Neural cell (in vitro differentiated cells): ENCODE measurements at regions not wholly inside any gene's neighbourhood (a gene's known extent, or its start where the extent isn't known, plus 50 kb on each side); places are given as distances from the start of the nearest gene placed in this dataset.

Experiments used
- H2AFZ ChIP-seq: fragments of 200-600, 300-800 bp; sonication (generic), shearing (Covaris generic); 2 replicates; pipeline ENCODE4 v1.6.0; 2014; ENCODE audit warnings: low read depth, mild to moderate bottlenecking, antibody characterized with exemption, low read length, moderate library complexity
- H3F3A ChIP-seq: fragments of 200-600 bp; shearing (Covaris generic); 2 replicates; pipeline ENCODE4 v1.6.1; 2016; ENCODE audit warnings: mild to moderate bottlenecking, moderate library complexity, mixed read lengths, antibody characterized with exemption, low read length; ENCODE audit not compliant: insufficient read depth, poor library complexity, severe bottlenecking
- H3K27ac ChIP-seq: fragments of 200-600, 300-800 bp; sonication (generic), shearing (Covaris generic); 2 replicates; pipeline ENCODE4 v1.5.1; 2014; ENCODE audit warnings: mild to moderate bottlenecking, low read length, moderate library complexity
- H3K27me3 ChIP-seq: fragments of 300-800, 200-600 bp; sonication (generic), shearing (Covaris generic); 2 replicates; pipeline ENCODE4 v1.6.0; 2014; ENCODE audit warnings: mild to moderate bottlenecking, low read depth, low read length, moderate library complexity; ENCODE audit not compliant: insufficient read depth
- H3K36me3 ChIP-seq: fragments of 300-800, 200-600 bp; sonication (generic), shearing (Covaris generic); 2 replicates; pipeline ENCODE4 v1.5.1; 2014; ENCODE audit warnings: mild to moderate bottlenecking, antibody characterized with exemption, low read length, moderate library complexity; ENCODE audit not compliant: insufficient read depth
- H3K4me2 ChIP-seq: fragments of 300-800, 200-600 bp; sonication (generic), shearing (Covaris generic); 2 replicates; pipeline ENCODE4 v1.6.0; 2014; ENCODE audit warnings: mild to moderate bottlenecking, low read length
- H3K4me3 ChIP-seq: fragments of 300-800, 200-600 bp; sonication (generic), shearing (Covaris generic); 2 replicates; pipeline ENCODE4 v1.5.1; 2014; ENCODE audit warnings: mild to moderate bottlenecking, low read length, moderate library complexity
- H3K79me2 ChIP-seq: fragments of 200-600 bp; shearing (Covaris generic); replicated peaks from 2 replicates; pipeline ENCODE4 v1.6.0; 2014; ENCODE audit warnings: mild to moderate bottlenecking, low read length, moderate library complexity; ENCODE audit not compliant: insufficient read depth
- H3K9ac ChIP-seq: fragments of 300-800, 200-600 bp; sonication (generic), shearing (Covaris generic); 2 replicates; pipeline ENCODE4 v1.6.1; 2016; ENCODE audit warnings: mild to moderate bottlenecking, low read length, mixed read lengths
- H3K9me2 ChIP-seq: fragments of 200-600 bp; shearing (Covaris generic); 2 replicates; pipeline ENCODE4 v1.6.1; 2016; ENCODE audit warnings: mild to moderate bottlenecking, low read length, mixed read lengths; ENCODE audit not compliant: insufficient read depth
- H3K9me3 ChIP-seq: fragments of 200-600, 300-800 bp; sonication (generic), shearing (Covaris generic); 2 replicates; pipeline ENCODE4 v1.6.1; 2016; ENCODE audit warnings: mild to moderate bottlenecking, mixed run types, low read length, moderate library complexity, mixed read lengths
- H4K20me1 ChIP-seq: fragments of 200-600 bp; shearing (Covaris generic); 2 replicates; pipeline ENCODE4 v1.6.1; 2016; ENCODE audit warnings: mild to moderate bottlenecking, mixed run types; ENCODE audit not compliant: insufficient read depth
- CTCF ChIP-seq: fragments of 450-650 bp; IDR thresholded peaks from 2 replicates; pipeline ENCODE4 v1.5.1; 2014; ENCODE audit warnings: antibody characterized with exemption, mild to moderate bottlenecking, moderate library complexity; ENCODE audit not compliant: poor library complexity, severe bottlenecking
- EP300 ChIP-seq: fragments of 450-650 bp; conservative IDR thresholded peaks from 2 replicates; pipeline ENCODE4 v1.6.1; 2014; ENCODE audit warnings: antibody characterized with exemption, mild to moderate bottlenecking, moderate library complexity; ENCODE audit not compliant: poor library complexity, severe bottlenecking
- EZH2 ChIP-seq: fragments of 200-600, 300-800 bp; shearing (Covaris generic), sonication (generic); IDR thresholded peaks from 2 replicates; pipeline ENCODE4 v1.6.1; 2014; ENCODE audit warnings: antibody characterized with exemption, low read length, borderline replicate concordance, mild to moderate bottlenecking; ENCODE audit not compliant: insufficient read depth, poor library complexity, severe bottlenecking
- MXI1 ChIP-seq: fragments of 450-650 bp; conservative IDR thresholded peaks from 2 replicates; pipeline ENCODE4 v1.6.1; 2014; ENCODE audit warnings: antibody characterized with exemption, mild to moderate bottlenecking; ENCODE audit not compliant: poor library complexity, severe bottlenecking
- POLR2AphosphoS5 ChIP-seq: IDR thresholded peaks from 2 replicates; pipeline ENCODE4 v1.6.1; 2012
- RAD21 ChIP-seq: fragments of 450-650 bp; conservative IDR thresholded peaks from 2 replicates; pipeline ENCODE4 v1.6.1; 2014; ENCODE audit warnings: antibody characterized with exemption, mild to moderate bottlenecking, moderate library complexity
- REST ChIP-seq: IDR thresholded peaks from 2 replicates; pipeline ENCODE4 v1.6.1; 2012; ENCODE audit warnings: borderline replicate concordance
- SMC3 ChIP-seq: fragments of 450-650 bp; conservative IDR thresholded peaks from 2 replicates; pipeline ENCODE4 v1.6.1; 2014; ENCODE audit warnings: antibody characterized with exemption, mild to moderate bottlenecking, moderate library complexity; ENCODE audit not compliant: poor library complexity
- TAF1 ChIP-seq: IDR thresholded peaks from 2 replicates; pipeline ENCODE4 v1.6.1; 2012; ENCODE audit warnings: low read depth

- Histone ChIP-seq H3K79me2 (no peaks in the 10 kb centered on the region), H3K36me3 (no peaks in the 10 kb centered on the region), H3K27me3 (no peaks in the 10 kb centered on the region), H3K27ac (no peak overlapping the region), H3K9ac (no peak overlapping the region), H3K4me3 (no peak overlapping the region), H3K9me2 (no peaks in the 10 kb centered on the region), H3F3A (no peaks in the 10 kb centered on the region), H3K9me3 (no peaks in the 10 kb centered on the region), H3K4me2 (no peak overlapping the region), H4K20me1 (no peaks in the 10 kb centered on the region), H2AFZ (no peak overlapping the region)
- TF ChIP-seq POLR2AphosphoS5 (no peak), MXI1 (no peak), EZH2 (no peak), SMC3 (no peak), TAF1 (no peak), CTCF (no peak), EP300 (no peak), RAD21 (no peak), REST (no peak)
These were observed 174.4 kb upstream of the RPS6KA3 start for GRCh38 chrX:20441123-20441522.

- no peak overlapping the region for H3K9ac ChIP-seq
- H3K9me3 ChIP-seq: no peaks in the 10 kb centered on the region
- no peak overlapping the region for H3K4me3 ChIP-seq
- TF ChIP-seq RAD21: no peak
- no peak for TF ChIP-seq REST
- TF ChIP-seq MXI1: no peak
- no peak for TF ChIP-seq EZH2
- TF ChIP-seq CTCF: no peak
- TF ChIP-seq TAF1: no peak
- TF ChIP-seq EP300: no peak
- TF ChIP-seq SMC3: no peak
- TF ChIP-seq POLR2AphosphoS5: no peak
- no peaks in the 10 kb centered on the region for H3K36me3 ChIP-seq
- no peak overlapping the region for H2AFZ ChIP-seq
- no peak overlapping the region for H3K4me2 ChIP-seq
- H3K27me3 ChIP-seq: no peaks in the 10 kb centered on the region
- H3K79me2 ChIP-seq: no peaks in the 10 kb centered on the region
- H3K9me2 ChIP-seq: no peaks in the 10 kb centered on the region
- H3K27ac ChIP-seq: no peak overlapping the region
- no peaks in the 10 kb centered on the region for H4K20me1 ChIP-seq
- H3F3A ChIP-seq: no peaks in the 10 kb centered on the region
These were observed 172.3 kb upstream of the RPS6KA3 start for GRCh38 chrX:20438871-20439526.
